ENCODE measurements at regions not wholly inside any gene's neighbourhood (a gene's known extent, or its start where the extent isn't known, plus 50 kb on each side); places are given as distances from the start of the nearest gene placed in this dataset.

- Mint-ChIP-seq H3K27ac (ENCODE audit: unreplicated experiment) (no peak overlapping the region), H3K36me3 (ENCODE audit: low read depth, unreplicated experiment) (no peaks in the 10 kb centered on the region), H3K4me3 (ENCODE audit: unreplicated experiment) (no peak overlapping the region), H3K27me3 (ENCODE audit: unreplicated experiment) (peaks cover 4% of the 10 kb centered on the region), H3K4me1 (ENCODE audit: unreplicated experiment) (peaks cover 14% of the 10 kb centered on the region), H3K9me3 (ENCODE audit: unreplicated experiment) (no peaks in the 10 kb centered on the region)
- no peak for TF ChIP-seq CTCF (IDR thresholded peaks at IDR 0.05; ENCODE audit: unreplicated experiment)
- no peak for DNase-seq (ENCODE audit: low spot score)
Observed at GRCh38 chr5:71939452-71940230, 167.6 kb upstream of the MAP1B start.

DNA sequence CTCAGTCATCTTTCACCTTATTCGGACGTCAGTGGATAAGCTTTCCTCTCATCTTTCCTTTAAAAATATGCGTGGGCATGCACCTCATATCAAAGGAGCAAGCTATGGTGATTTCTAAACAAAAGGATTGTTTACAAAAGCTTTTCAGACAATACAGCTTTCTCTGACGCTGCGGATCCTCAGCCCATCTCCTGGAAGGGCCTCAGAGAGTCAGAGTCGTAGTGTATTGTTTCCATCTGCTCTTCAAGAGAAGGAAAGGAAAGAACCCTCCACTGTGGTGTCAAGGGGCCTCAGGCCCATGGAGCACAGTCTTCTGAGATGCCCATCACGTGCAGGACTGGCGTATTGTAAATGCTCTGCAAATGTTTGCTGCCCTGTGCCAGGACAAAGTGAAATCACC is 163.4 kb upstream of the MAP1B start:
- Mint-ChIP-seq H3K27ac (ENCODE audit: unreplicated experiment) (peak overlapping the region; percentile 83), H3K36me3 (ENCODE audit: low read depth, unreplicated experiment) (peaks cover 6% of the 10 kb centered on the region), H3K4me3 (ENCODE audit: unreplicated experiment) (no peak overlapping the region), H3K9me3 (ENCODE audit: unreplicated experiment) (peaks cover 7% of the 10 kb centered on the region), H3K4me1 (ENCODE audit: unreplicated experiment) (peaks cover 13% of the 10 kb centered on the region), H3K27me3 (ENCODE audit: unreplicated experiment) (peaks cover 4% of the 10 kb centered on the region)
- no peak for TF ChIP-seq CTCF (IDR thresholded peaks at IDR 0.05; ENCODE audit: unreplicated experiment)
- no peak for DNase-seq (ENCODE audit: low spot score)

DNA sequence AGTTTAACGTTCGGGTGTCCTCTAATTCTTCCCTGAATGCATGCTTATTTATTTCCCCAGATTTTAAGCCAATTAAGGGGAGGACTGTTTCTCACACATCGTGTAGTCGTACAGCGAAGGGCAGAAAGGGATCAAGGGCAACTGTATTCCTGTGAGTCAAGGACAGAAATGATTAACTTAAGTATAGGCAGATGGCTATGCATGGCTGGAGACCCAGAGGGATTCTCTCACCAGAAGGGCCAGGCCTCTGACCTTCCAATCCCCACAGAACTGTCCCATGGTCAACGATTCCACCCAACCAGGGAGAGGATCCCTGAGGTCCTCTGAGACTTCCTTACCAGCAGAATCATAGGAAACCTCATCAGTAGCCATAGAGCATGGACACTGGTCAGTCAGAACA is 161.8 kb upstream of the MAP1B start:
- TF ChIP-seq CTCF (IDR thresholded peaks at IDR 0.05; ENCODE audit: unreplicated experiment): no peak
- no peak overlapping the region for H3K27ac Mint-ChIP-seq (ENCODE audit: unreplicated experiment)
- H3K9me3 Mint-ChIP-seq (ENCODE audit: unreplicated experiment): peaks cover 13% of the 10 kb centered on the region
- H3K4me1 Mint-ChIP-seq (ENCODE audit: unreplicated experiment): peaks cover 13% of the 10 kb centered on the region
- H3K27me3 Mint-ChIP-seq (ENCODE audit: unreplicated experiment): peaks cover 4% of the 10 kb centered on the region
- H3K4me3 Mint-ChIP-seq (ENCODE audit: unreplicated experiment): no peak overlapping the region
- peaks cover 6% of the 10 kb centered on the region for H3K36me3 Mint-ChIP-seq (ENCODE audit: low read depth, unreplicated experiment)
- DNase-seq (ENCODE audit: low spot score): no peak

DNA sequence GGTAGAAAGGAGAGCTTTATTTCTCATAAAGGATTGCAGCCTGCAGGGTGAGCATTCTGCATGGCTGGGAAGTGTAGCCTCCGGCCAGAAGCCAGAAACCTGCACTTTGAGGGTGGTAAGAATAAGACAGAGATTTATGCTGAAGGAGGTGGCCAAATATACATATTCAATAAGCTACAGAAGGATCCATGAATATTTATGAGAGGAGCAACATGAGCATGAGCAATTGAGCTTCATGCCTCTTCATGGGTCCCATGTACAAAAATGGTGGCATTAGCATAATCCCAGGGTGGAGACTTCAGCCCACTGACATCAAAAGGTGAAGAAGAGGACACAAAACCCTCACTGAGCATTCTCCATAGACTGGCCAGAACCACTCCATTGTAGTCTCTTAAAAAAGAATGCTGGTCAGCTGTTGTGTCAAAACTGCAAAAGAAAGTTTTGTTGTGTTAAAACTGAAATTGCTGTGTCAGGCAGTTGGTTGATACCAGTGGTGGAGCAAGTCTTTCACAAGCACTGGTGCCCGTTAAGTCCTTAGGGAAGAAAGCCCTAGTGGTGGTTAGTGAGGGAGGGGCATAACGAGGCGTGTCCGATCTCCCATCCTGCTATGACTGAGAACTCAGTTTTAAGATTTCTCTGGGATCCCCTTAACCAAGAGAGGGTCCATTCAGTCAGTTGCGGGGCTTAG is 160.8 kb upstream of the MAP1B start:
- Mint-ChIP-seq H3K27ac (ENCODE audit: unreplicated experiment) (no peak overlapping the region), H3K4me3 (ENCODE audit: unreplicated experiment) (no peak overlapping the region), H3K27me3 (ENCODE audit: unreplicated experiment) (peaks cover 4% of the 10 kb centered on the region), H3K9me3 (ENCODE audit: unreplicated experiment) (peaks cover 13% of the 10 kb centered on the region), H3K36me3 (ENCODE audit: low read depth, unreplicated experiment) (peaks cover 6% of the 10 kb centered on the region), H3K4me1 (ENCODE audit: unreplicated experiment) (peaks cover 13% of the 10 kb centered on the region)
- no peak for DNase-seq (ENCODE audit: low spot score)
- no peak for TF ChIP-seq CTCF (IDR thresholded peaks at IDR 0.05; ENCODE audit: unreplicated experiment)

DNA sequence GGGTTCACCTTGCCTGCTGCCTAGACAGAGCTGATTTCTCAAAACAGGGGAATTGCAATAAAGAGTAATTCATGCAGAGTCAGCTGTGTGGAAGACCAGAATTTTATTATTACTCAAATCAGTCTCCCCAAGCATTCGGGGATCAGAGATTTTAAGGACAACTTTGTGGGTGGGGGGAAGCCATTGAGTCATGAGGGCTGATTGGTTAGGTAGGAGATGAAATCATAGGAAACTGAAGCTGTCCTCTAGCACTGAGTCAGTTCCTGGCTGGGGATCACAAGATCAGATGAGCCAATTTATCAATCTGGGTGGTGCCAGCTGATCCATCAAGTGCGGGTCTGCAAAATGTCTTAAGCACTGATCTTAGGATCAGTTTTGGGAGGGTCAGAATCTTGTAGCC is 159.1 kb upstream of the MAP1B start:
- TF ChIP-seq CTCF (IDR thresholded peaks at IDR 0.05; ENCODE audit: unreplicated experiment): no peak
- no peak overlapping the region for H3K27ac Mint-ChIP-seq (ENCODE audit: unreplicated experiment)

More for the DNA sequence above, 159.1 kb upstream of the MAP1B start:
- Mint-ChIP-seq H3K36me3 (ENCODE audit: low read depth, unreplicated experiment) (peaks cover 6% of the 10 kb centered on the region), H3K4me3 (ENCODE audit: unreplicated experiment) (no peak overlapping the region), H3K4me1 (ENCODE audit: unreplicated experiment) (peaks cover 13% of the 10 kb centered on the region), H3K27me3 (ENCODE audit: unreplicated experiment) (peaks cover 4% of the 10 kb centered on the region), H3K9me3 (ENCODE audit: unreplicated experiment) (peaks cover 13% of the 10 kb centered on the region)
- no peak for DNase-seq (ENCODE audit: low spot score)
